Pancreas (tissue), 10 donors: ENCODE measurements at regions not wholly inside any gene's neighbourhood (a gene's known extent, or its start where the extent isn't known, plus 50 kb on each side); places are given as distances from the start of the nearest gene placed in this dataset.

Source experiments
- ATAC-seq, 4 donors: fragments of 200-7000 bp; cut with Tn5 transposase; one replicate each; pipeline versions ENCODE4 v1.8.0 to v1.9.1; 2020; ENCODE audit warnings: mild to moderate bottlenecking in 4 of 4, moderate library complexity in 4 of 4
- DNase-seq, 6 donors: peaks; one replicate each; pipeline ENCODE4 v3.0.0-alpha.2; 2020
- FAIRE-seq: peaks from 2 replicates; lab custom pipeline; 2012; peaks lifted over from hg19 to GRCh38; lab: Jason Lieb, UNC
- H3K27ac ChIP-seq, 4 donors: fragments of 200-600 bp; sonication (generic); 1 replicate in 3 of 4; 2 replicates in 1 of 4; pipeline versions ENCODE4 v1.5.0 to v1.8.0; 2020
- H3K27me3 ChIP-seq, 4 donors: fragments of 200-600 bp; one replicate each; pipeline ENCODE4 v1.8.0; 2021
- H3K36me3 ChIP-seq, 3 donors: fragments of 200-600 bp; sonication (generic) in 1 of 3; one replicate each; pipeline versions ENCODE4 v1.5.0 to v1.8.0; 2020 to 2021
- H3K4me1 ChIP-seq, 3 donors: fragments of 200-600 bp; one replicate each; pipeline ENCODE4 v1.8.0; 2021
- H3K4me3 ChIP-seq, 4 donors: fragments of 200-600 bp; sonication (generic) in 2 of 4; one replicate each; pipeline versions ENCODE4 v1.5.0 to v1.8.0; 2020 to 2021
- H3K9me3 ChIP-seq, 4 donors: fragments of 200-600 bp; one replicate each; pipeline ENCODE4 v1.8.0; 2021
- CTCF ChIP-seq, 4 donors: fragments of 200-600 bp; sonication (generic) in 3 of 4; IDR thresholded peaks; one replicate each; pipeline versions ENCODE4 v1.5.0 to v1.8.0; 2021; ENCODE audit warnings: antibody characterized with exemption in 4 of 4
- WGBS, 2 donors: extraction: QIAGEN DNeasy Blood & Tissue Kit; methylation state at CpG; one replicate each; pipeline ENCODE4 v1.1.7; 2013; 5-methylcytosine and 5-hydroxymethylcytosine counted together
- intact Hi-C, 3 donors: fragments of 100-400 bp; cut with DNase I; formaldehyde crosslinking; loops; one replicate each; pipeline versions ENCODE4 v1.11.1 to v1.14.2; 2022
- donor health status: healthy with polysubstance abuse.
- donor health status: DM: no; HTN: no; CAD: no; lungs with moderate emphysema.
- donor health status: DM: no; HTN: no; CAD: no.
- donor health status: control.
- donor health status: control.
- donor health status: Bipolar disorder and iron deficiency.
- donor health status: DM: yes; HTN: yes; CAD: no.
- donor health status: DM: no; HTN: no; CAD: no.
- donor health status: DM: no; HTN: no; CAD: no.
- donor health status: DM: yes; HTN: yes; CAD: no.

- intact Hi-C loops, result no loop called here
- no peak for FAIRE-seq
- no peaks in the 10 kb centered on the region for H3K36me3 ChIP-seq
- no peaks in the 10 kb centered on the region for H3K9me3 ChIP-seq
- ATAC-seq, result no peak
- whole genome bisulfite sequencing, 2 donors, result 56 to 61% methylated on average over 6 of the region's 6 CpGs
- no peak overlapping the region for H3K27ac ChIP-seq
- DNase-seq, result no peak
- TF ChIP-seq CTCF (IDR thresholded peaks at IDR 0.05), result no peak
- no peaks in the 10 kb centered on the region for H3K4me1 ChIP-seq
- H3K27me3 ChIP-seq, result no peaks in the 10 kb centered on the region
- no peak overlapping the region for H3K4me3 ChIP-seq
Observed at GRCh38 chr10:2252096-2252495, 514.8 kb upstream of the ADARB2 start.

GRCh38 chr10:2251631-2252030 is 514.3 kb upstream of the ADARB2 start:
- WGBS, 2 donors, result 40 to 41% methylated on average over 8 of the region's 8 CpGs
- H3K27me3 ChIP-seq, result no peaks in the 10 kb centered on the region
- no peaks in the 10 kb centered on the region for H3K36me3 ChIP-seq
- intact Hi-C loops, result no loop called here
- H3K4me3 ChIP-seq, result no peak overlapping the region
- no peak for DNase-seq
- ATAC-seq, result no peak
- H3K27ac ChIP-seq, result no peak overlapping the region
- TF ChIP-seq CTCF (IDR thresholded peaks at IDR 0.05), result no peak
- FAIRE-seq, result no peak
- no peaks in the 10 kb centered on the region for H3K9me3 ChIP-seq
- H3K4me1 ChIP-seq, result no peaks in the 10 kb centered on the region

- Histone ChIP-seq H3K4me1 (no peaks in the 10 kb centered on the region), H3K9me3 (no peaks in the 10 kb centered on the region), H3K27me3 (no peaks in the 10 kb centered on the region), H3K4me3 (no peak overlapping the region), H3K27ac (no peak overlapping the region), H3K36me3 (no peaks in the 10 kb centered on the region)
- 63 to 82% methylated on average over 5 of the region's 5 CpGs for WGBS, 2 donors
- ATAC-seq, result no peak
- FAIRE-seq, result no peak
- no peak for TF ChIP-seq CTCF (IDR thresholded peaks at IDR 0.05)
- intact Hi-C loops, result no loop called here
- DNase-seq, result no peak
Observed at GRCh38 chr10:2246747-2247146, 509.4 kb upstream of the ADARB2 start.

GRCh38 chr10:2245580-2245979 is 508.3 kb upstream of the ADARB2 start:
- H3K27ac ChIP-seq, result no peak overlapping the region
- H3K36me3 ChIP-seq, result no peaks in the 10 kb centered on the region
- H3K4me3 ChIP-seq, result no peak overlapping the region
- FAIRE-seq, result no peak
- ATAC-seq, result no peak
- no peak for DNase-seq
- H3K9me3 ChIP-seq, result no peaks in the 10 kb centered on the region
- no peaks in the 10 kb centered on the region for H3K27me3 ChIP-seq
- whole genome bisulfite sequencing, 2 donors, result 83 to 86% methylated on average over 5 of the region's 5 CpGs
- TF ChIP-seq CTCF (IDR thresholded peaks at IDR 0.05), result no peak
- intact Hi-C loops, result no loop called here
- no peaks in the 10 kb centered on the region for H3K4me1 ChIP-seq

- DNase-seq (peak in 1 of 6 donors; percentile 2), ATAC-seq (peak in 2 of 4 donors; percentile 64 to 65), FAIRE-seq (no peak)
- intact Hi-C loops, result no loop called here
- 73 to 74% methylated on average over 12 of the region's 12 CpGs for WGBS, 2 donors
- no peaks in the 10 kb centered on the region for H3K9me3 ChIP-seq
- no peak for TF ChIP-seq CTCF (IDR thresholded peaks at IDR 0.05)
- no peaks in the 10 kb centered on the region for H3K27me3 ChIP-seq
- no peaks in the 10 kb centered on the region for H3K36me3 ChIP-seq
- no peaks in the 10 kb centered on the region for H3K4me1 ChIP-seq
- no peak overlapping the region for H3K4me3 ChIP-seq
- H3K27ac ChIP-seq, result no peak overlapping the region
Observed at GRCh38 chr10:2244471-2244870, 507.1 kb upstream of the ADARB2 start.
